ENCODE measurements at regions not wholly inside any gene's neighbourhood (a gene's known extent, or its start where the extent isn't known, plus 50 kb on each side); places are given as distances from the start of the nearest gene placed in this dataset.

GRCh38 chr11:70829886-70830272 is 422.5 kb downstream of the SHANK2 start:
- ATAC-seq (ENCODE audit: low FRiP score) (no peak), DNase-seq (ENCODE audit: low spot score) (no peak)
- TF ChIP-seq CTCF (IDR thresholded peaks at IDR 0.05), result no peak

- TF ChIP-seq CTCF (IDR thresholded peaks at IDR 0.05), result no peak
- no peak for ATAC-seq (ENCODE audit: low FRiP score)
- no peak for DNase-seq (ENCODE audit: low spot score)
Measured at GRCh38 chr11:70833011-70833410, 419.4 kb downstream of the SHANK2 start.

GRCh38 chr11:70833554-70833953 is 418.8 kb downstream of the SHANK2 start:
- DNase-seq (ENCODE audit: low spot score) (no peak), ATAC-seq (ENCODE audit: low FRiP score) (no peak)
- TF ChIP-seq CTCF (IDR thresholded peaks at IDR 0.05), result no peak

GRCh38 chr11:70834277-70834940 is 418.0 kb downstream of the SHANK2 start:
- no peak for DNase-seq (ENCODE audit: low spot score)
- no peak for TF ChIP-seq CTCF (IDR thresholded peaks at IDR 0.05)
- ATAC-seq (ENCODE audit: low FRiP score), result no peak

GRCh38 chr11:70834984-70835560 is 417.3 kb downstream of the SHANK2 start:
- no peak for ATAC-seq (ENCODE audit: low FRiP score)

GRCh38 chr11:70836071-70836470 is 416.3 kb downstream of the SHANK2 start:
- DNase-seq (ENCODE audit: low spot score) (no peak), ATAC-seq (ENCODE audit: low FRiP score) (no peak)
- no peak for TF ChIP-seq CTCF (IDR thresholded peaks at IDR 0.05)

More at GRCh38 chr11:70834984-70835560, 417.3 kb downstream of the SHANK2 start:
- TF ChIP-seq CTCF (IDR thresholded peaks at IDR 0.05), result no peak
- DNase-seq (ENCODE audit: low spot score), result no peak

- DNase-seq (ENCODE audit: low spot score), result no peak
- ATAC-seq (ENCODE audit: low FRiP score), result no peak
- TF ChIP-seq CTCF (IDR thresholded peaks at IDR 0.05), result no peak
Measured at GRCh38 chr11:70838198-70838597, 414.2 kb downstream of the SHANK2 start.

Data from omental fat pad (tissue), 3 donors.